ENCODE measurements at regions not wholly inside any gene's neighbourhood (a gene's known extent, or its start where the extent isn't known, plus 50 kb on each side); places are given as distances from the start of the nearest gene placed in this dataset.

DNA sequence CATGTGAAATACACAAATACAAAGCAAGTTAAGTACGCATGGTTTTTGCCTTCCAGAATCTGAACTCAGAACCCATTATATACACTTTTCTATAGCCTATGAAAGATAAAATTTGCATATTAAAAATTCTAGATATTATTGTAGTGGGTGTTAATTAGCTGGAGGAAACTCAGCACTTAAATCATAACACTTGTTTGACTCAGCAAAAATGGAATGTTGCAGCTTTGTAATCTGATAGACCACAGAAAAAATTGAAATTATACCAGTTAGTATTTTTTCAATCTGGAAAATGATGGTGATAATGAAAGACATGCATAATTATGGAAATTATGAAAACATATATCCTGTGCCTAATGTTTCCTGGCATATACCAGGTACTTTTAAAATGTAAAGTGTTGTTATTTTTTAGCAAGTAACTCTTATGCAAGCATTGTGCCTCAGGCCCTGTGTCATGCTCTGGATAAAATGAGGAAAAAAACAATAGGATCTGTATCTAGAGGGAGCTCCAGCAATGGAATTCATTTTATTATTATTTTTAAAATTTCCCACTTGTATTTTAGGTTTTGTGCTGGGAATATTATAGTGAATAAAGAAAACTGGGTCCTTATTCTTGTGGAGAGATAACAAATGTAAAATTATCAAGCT, 490.4 kb upstream of the SEMA3A start:
- TF ChIP-seq SNAI2 (CRISPR knock-in tag; IDR thresholded peaks at IDR 0.05) (no peak), PPARA (CRISPR knock-in tag; IDR thresholded peaks at IDR 0.05; ENCODE audit: borderline replicate concordance) (no peak), ZFP3 (CRISPR knock-in tag; IDR thresholded peaks at IDR 0.05) (no peak), ISL1 (CRISPR knock-in tag; IDR thresholded peaks at IDR 0.05) (no peak), OSR1 (CRISPR knock-in tag; IDR thresholded peaks at IDR 0.05) (no peak), RARB (CRISPR knock-in tag; IDR thresholded peaks at IDR 0.05) (no peak), BACH2 (CRISPR knock-in tag; IDR thresholded peaks at IDR 0.05; ENCODE audit: borderline replicate concordance) (no peak), ZNF565 (CRISPR knock-in tag; conservative IDR thresholded peaks at IDR 0.05; ENCODE audit: low read depth) (no peak), CSDC2 (CRISPR knock-in tag; IDR thresholded peaks at IDR 0.05) (no peak), TOX (CRISPR knock-in tag; IDR thresholded peaks at IDR 0.05; ENCODE audit: borderline replicate concordance) (no peak), ZC3H10 (CRISPR knock-in tag; IDR thresholded peaks at IDR 0.05) (no peak), ZNF8 (CRISPR knock-in tag; IDR thresholded peaks at IDR 0.05) (no peak), ARNTL (CRISPR knock-in tag; IDR thresholded peaks at IDR 0.05; ENCODE audit: borderline replicate concordance, low read depth) (no peak), ESRRG (CRISPR knock-in tag; IDR thresholded peaks at IDR 0.05) (no peak)
- TF ChIP-seq, protein P1, sequence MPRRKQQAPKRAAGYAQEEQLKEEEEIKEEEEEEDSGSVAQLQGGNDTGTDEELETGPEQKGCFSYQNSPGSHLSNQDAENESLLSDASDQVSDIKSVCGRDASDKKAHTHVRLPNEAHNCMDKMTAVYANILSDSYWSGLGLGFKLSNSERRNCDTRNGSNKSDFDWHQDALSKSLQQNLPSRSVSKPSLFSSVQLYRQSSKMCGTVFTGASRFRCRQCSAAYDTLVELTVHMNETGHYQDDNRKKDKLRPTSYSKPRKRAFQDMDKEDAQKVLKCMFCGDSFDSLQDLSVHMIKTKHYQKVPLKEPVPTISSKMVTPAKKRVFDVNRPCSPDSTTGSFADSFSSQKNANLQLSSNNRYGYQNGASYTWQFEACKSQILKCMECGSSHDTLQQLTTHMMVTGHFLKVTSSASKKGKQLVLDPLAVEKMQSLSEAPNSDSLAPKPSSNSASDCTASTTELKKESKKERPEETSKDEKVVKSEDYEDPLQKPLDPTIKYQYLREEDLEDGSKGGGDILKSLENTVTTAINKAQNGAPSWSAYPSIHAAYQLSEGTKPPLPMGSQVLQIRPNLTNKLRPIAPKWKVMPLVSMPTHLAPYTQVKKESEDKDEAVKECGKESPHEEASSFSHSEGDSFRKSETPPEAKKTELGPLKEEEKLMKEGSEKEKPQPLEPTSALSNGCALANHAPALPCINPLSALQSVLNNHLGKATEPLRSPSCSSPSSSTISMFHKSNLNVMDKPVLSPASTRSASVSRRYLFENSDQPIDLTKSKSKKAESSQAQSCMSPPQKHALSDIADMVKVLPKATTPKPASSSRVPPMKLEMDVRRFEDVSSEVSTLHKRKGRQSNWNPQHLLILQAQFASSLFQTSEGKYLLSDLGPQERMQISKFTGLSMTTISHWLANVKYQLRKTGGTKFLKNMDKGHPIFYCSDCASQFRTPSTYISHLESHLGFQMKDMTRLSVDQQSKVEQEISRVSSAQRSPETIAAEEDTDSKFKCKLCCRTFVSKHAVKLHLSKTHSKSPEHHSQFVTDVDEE (CRISPR knock-in tag; IDR thresholded peaks at IDR 0.05) = no peak
- no peak for ATAC-seq

DNA sequence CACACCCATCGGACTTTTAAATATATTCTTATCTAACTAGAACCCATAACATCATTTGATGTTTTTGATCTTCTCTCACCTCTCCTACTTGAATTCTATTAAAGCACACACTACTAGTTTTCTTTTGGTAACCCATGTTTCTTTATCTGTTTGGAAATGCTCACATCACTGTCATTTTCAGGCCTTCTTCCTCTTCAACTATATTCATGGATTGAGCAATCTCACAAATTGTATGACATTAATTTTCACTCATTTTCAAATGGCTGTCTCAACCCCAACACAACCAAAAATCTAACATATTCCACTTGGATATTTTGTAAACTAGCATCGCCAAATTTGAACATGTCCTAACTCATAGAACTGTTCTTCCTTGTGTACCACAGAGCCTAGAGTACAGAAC, 488.0 kb upstream of the SEMA3A start:
- no peak for ATAC-seq
- TF ChIP-seq GLIS3 (CRISPR knock-in tag; IDR thresholded peaks at IDR 0.05) = no peak
- TF ChIP-seq RARB (CRISPR knock-in tag; IDR thresholded peaks at IDR 0.05) = no peak
- TF ChIP-seq ZFP30 (CRISPR knock-in tag; IDR thresholded peaks at IDR 0.05) = no peak
- TF ChIP-seq CSDC2 (CRISPR knock-in tag; IDR thresholded peaks at IDR 0.05) = no peak
- no peak for TF ChIP-seq ESRRG (CRISPR knock-in tag; IDR thresholded peaks at IDR 0.05)

DNA sequence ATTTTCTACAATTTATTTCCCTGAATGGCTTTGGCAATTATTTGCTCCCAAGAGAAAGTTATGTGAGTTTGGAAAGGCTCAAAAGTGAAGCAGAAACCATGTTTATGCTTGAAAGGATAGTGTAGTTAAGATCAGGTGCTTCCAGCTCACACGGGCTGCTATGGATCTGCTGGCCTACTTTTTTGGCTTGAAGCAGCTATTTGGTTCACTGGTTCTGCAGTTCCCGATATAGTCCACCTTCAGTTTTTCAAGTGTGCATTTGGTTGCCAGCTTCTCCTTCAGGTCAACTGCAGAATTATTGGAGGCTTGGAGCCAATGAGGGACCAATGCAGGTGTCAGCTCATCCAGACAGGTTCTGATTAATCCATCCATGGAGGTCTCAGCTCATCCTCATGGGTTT, 484.3 kb upstream of the SEMA3A start:
- no peak for TF ChIP-seq ZC3H10 (CRISPR knock-in tag; IDR thresholded peaks at IDR 0.05)
- TF ChIP-seq SNAI2 (CRISPR knock-in tag; IDR thresholded peaks at IDR 0.05) = no peak
- TF ChIP-seq GLIS3 (CRISPR knock-in tag; IDR thresholded peaks at IDR 0.05) = no peak
- TF ChIP-seq ESRRG (CRISPR knock-in tag; IDR thresholded peaks at IDR 0.05) = no peak
- TF ChIP-seq PPARA (CRISPR knock-in tag; IDR thresholded peaks at IDR 0.05; ENCODE audit: borderline replicate concordance) = no peak
- TF ChIP-seq, protein P2, sequence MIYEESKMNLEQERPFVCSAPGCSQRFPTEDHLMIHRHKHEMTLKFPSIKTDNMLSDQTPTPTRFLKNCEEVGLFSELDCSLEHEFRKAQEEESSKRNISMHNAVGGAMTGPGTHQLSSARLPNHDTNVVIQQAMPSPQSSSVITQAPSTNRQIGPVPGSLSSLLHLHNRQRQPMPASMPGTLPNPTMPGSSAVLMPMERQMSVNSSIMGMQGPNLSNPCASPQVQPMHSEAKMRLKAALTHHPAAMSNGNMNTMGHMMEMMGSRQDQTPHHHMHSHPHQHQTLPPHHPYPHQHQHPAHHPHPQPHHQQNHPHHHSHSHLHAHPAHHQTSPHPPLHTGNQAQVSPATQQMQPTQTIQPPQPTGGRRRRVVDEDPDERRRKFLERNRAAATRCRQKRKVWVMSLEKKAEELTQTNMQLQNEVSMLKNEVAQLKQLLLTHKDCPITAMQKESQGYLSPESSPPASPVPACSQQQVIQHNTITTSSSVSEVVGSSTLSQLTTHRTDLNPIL (CRISPR knock-in tag; IDR thresholded peaks at IDR 0.05; ENCODE audit: low read depth) = no peak
- TF ChIP-seq, protein P3, sequence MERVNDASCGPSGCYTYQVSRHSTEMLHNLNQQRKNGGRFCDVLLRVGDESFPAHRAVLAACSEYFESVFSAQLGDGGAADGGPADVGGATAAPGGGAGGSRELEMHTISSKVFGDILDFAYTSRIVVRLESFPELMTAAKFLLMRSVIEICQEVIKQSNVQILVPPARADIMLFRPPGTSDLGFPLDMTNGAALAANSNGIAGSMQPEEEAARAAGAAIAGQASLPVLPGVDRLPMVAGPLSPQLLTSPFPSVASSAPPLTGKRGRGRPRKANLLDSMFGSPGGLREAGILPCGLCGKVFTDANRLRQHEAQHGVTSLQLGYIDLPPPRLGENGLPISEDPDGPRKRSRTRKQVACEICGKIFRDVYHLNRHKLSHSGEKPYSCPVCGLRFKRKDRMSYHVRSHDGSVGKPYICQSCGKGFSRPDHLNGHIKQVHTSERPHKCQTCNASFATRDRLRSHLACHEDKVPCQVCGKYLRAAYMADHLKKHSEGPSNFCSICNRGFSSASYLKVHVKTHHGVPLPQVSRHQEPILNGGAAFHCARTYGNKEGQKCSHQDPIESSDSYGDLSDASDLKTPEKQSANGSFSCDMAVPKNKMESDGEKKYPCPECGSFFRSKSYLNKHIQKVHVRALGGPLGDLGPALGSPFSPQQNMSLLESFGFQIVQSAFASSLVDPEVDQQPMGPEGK (CRISPR knock-in tag; IDR thresholded peaks at IDR 0.05; ENCODE audit: borderline replicate concordance) = no peak
- TF ChIP-seq ISL1 (CRISPR knock-in tag; IDR thresholded peaks at IDR 0.05) = no peak
- TF ChIP-seq, protein P1 (CRISPR knock-in tag; IDR thresholded peaks at IDR 0.05) = no peak
- TF ChIP-seq, protein P4, sequence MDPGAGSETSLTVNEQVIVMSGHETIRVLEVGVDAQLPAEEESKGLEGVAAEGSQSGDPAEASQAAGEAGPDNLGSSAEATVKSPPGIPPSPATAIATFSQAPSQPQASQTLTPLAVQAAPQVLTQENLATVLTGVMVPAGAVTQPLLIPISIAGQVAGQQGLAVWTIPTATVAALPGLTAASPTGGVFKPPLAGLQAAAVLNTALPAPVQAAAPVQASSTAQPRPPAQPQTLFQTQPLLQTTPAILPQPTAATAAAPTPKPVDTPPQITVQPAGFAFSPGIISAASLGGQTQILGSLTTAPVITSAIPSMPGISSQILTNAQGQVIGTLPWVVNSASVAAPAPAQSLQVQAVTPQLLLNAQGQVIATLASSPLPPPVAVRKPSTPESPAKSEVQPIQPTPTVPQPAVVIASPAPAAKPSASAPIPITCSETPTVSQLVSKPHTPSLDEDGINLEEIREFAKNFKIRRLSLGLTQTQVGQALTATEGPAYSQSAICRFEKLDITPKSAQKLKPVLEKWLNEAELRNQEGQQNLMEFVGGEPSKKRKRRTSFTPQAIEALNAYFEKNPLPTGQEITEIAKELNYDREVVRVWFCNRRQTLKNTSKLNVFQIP (CRISPR knock-in tag; IDR thresholded peaks at IDR 0.05; ENCODE audit: borderline replicate concordance, low read depth) = no peak
- no peak for TF ChIP-seq OSR1 (CRISPR knock-in tag; IDR thresholded peaks at IDR 0.05)
- TF ChIP-seq TOX (CRISPR knock-in tag; IDR thresholded peaks at IDR 0.05; ENCODE audit: borderline replicate concordance) = no peak
- no peak for TF ChIP-seq ZFP3 (CRISPR knock-in tag; IDR thresholded peaks at IDR 0.05)
- no peak for TF ChIP-seq BACH2 (CRISPR knock-in tag; IDR thresholded peaks at IDR 0.05; ENCODE audit: borderline replicate concordance)
- no peak for TF ChIP-seq ZNF565 (CRISPR knock-in tag; conservative IDR thresholded peaks at IDR 0.05; ENCODE audit: low read depth)
- TF ChIP-seq ARNTL (CRISPR knock-in tag; IDR thresholded peaks at IDR 0.05; ENCODE audit: borderline replicate concordance, low read depth) = no peak
- TF ChIP-seq, protein P5, sequence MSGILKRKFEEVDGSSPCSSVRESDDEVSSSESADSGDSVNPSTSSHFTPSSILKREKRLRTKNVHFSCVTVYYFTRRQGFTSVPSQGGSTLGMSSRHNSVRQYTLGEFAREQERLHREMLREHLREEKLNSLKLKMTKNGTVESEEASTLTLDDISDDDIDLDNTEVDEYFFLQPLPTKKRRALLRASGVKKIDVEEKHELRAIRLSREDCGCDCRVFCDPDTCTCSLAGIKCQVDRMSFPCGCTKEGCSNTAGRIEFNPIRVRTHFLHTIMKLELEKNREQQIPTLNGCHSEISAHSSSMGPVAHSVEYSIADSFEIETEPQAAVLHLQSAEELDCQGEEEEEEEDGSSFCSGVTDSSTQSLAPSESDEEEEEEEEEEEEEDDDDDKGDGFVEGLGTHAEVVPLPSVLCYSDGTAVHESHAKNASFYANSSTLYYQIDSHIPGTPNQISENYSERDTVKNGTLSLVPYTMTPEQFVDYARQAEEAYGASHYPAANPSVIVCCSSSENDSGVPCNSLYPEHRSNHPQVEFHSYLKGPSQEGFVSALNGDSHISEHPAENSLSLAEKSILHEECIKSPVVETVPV (CRISPR knock-in tag; IDR thresholded peaks at IDR 0.05) = no peak
- TF ChIP-seq ZNF70 (CRISPR knock-in tag; IDR thresholded peaks at IDR 0.05) = no peak
- ATAC-seq = no peak
